HK-2 (cell line): ENCODE measurements at regions not wholly inside any gene's neighbourhood (a gene's known extent, or its start where the extent isn't known, plus 50 kb on each side); places are given as distances from the start of the nearest gene placed in this dataset.
"Not testable (repeated sequence)": the region's sequence is repeated elsewhere in the genome, so short reads cannot be mapped to it uniquely, and the experiment has no call there.

ENCODE experiments used
- DNase-seq: peaks from one replicate; pipeline ENCODE4 v3.0.0-alpha.2; 2018; ENCODE audit not compliant: unreplicated experiment

DNA sequence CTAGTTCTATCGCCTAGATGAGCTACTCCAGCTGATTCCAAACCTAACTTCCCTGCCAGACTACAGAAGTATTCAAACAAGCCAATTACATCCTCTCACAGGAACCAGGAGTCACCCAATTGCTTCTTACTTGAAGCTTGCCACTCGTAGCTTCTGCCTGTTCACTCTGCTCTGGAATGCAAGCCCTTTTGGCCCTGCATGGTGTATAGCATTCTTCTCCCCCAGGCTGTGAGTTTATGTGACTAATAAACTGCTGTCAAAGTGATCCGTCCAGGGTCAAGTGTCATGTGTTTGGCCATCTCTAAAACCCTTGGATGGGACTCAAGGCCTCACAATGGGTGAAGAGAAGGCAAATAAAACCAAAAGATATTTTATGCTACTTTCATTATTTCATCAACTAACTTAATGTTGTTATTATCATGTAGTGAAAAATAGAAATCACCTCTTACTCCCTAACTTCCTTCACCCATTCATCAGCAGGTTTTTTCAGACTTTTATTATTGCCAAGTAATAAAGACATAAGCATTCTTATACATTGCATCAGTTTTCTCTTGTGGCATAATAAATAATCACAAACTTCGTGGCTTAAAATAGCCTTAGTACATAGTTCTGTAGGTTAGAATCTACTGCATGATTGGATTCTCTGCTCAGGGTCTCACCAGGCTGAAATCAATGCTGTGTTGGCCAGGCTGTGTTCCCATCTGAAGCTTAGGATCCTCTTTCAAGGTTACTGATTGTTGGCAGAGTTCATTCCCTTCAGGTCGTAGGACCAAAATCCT lies 1981.7 kb upstream of the FLRT2 start:
- DNase-seq: no peak

DNA sequence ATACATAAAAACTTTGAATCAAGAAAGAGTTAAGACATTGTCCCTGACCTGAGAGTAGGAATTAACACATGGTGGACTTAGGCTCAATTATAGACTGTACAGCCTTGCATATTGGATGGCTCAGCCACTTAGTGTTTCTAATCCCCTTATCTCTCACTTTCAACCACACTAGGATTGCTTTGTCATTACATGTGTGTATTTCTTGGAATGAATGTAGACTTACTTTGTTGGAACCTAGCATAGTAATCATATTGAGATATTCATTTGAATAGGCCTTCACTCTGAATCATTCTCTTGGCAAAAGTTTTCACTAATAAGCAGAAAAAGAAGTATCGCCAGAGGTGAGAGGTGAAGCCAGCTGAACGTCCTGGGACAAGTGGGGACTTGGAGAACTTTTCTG lies 1973.9 kb upstream of the FLRT2 start:
- no peak for DNase-seq

- DNase-seq: no peak
Measured at GRCh38 chr14:83556746-83557453, 1973.0 kb upstream of the FLRT2 start.

- no peak for DNase-seq
Measured at GRCh38 chr14:83558946-83559345, 1971.0 kb upstream of the FLRT2 start.

- no peak for DNase-seq
Measured at GRCh38 chr14:83559721-83560120, 1970.2 kb upstream of the FLRT2 start.

GRCh38 chr14:83561261-83561660 lies 1968.7 kb upstream of the FLRT2 start:
- no peak for DNase-seq

DNA sequence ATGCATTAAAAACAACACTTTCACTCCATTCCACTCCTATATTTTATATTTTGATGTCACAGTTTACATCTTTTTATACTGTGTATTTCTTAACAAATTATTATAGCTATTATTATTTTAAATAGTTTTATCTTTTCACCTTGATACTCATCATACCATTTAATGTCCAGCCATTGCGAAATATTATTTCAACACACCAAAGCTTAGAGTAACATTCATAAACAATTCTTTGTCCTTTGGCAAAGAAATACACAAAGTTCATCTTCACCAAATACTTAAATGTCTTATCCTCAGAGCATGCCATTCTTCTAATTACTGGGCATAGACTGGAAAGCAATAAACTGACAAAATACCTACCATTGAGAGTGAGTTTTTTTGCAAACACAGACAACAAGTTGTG lies 1963.4 kb upstream of the FLRT2 start:
- DNase-seq: no peak

DNA sequence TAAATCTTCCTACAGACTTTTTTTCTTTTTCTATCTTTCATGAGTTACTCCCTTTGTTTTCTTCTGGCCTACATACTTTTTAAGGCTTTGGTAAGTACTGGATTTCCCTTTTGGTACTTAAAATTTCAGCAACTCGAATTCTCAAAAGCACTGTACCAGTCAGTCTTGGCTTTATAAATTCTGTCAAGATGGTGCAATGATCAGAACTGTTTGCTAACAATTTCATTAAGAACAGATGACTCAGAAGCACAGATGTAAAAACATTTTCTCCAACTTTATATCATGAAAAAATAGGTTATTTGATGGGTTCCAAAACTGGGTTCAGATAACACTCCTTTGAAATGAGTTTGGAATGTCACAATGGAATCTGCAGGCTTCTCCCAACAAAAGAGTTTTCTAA lies 1961.8 kb upstream of the FLRT2 start:
- DNase-seq: no peak

DNA sequence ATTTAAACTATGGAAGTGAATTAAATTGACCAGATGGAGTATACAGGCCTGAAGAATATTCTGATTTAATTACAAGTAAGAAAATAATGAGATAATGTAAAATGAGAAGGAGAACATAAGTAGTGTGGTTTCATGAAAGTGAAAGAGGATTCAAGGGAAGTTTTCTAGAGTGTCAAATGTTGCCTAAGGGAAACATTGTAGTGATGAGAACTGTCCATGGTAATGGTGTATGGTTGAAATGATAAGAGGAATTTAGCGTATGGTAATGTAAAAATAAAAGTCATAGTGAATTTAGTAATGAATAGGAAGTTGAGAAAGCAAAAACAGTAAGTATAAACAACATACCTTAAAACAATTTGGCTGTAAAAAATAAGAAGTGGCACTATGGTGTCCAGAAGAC lies 1954.6 kb upstream of the FLRT2 start:
- DNase-seq: no peak

- DNase-seq: no peak
Measured at GRCh38 chr14:83583201-83583600, 1946.7 kb upstream of the FLRT2 start.

DNA sequence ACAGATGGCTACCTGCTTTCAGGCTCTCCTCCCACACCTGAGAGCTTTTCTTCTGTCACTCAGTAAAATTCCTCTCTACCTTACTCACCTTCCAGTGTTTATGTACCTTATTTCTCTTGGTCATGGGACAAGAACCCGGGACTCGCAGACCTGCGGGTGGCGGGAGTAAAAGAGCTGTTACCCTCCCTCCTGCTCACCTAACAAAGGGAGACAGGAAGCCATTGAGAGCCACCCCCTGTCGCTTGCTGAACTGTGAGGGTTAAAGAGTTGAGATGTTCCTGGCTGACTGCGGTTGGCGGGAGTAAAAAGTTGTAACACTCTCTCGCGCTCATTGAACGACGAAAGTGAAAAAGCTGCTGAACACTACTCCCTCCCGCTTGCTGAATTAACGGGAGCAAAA lies 1935.1 kb upstream of the FLRT2 start:
- no peak for DNase-seq

DNA sequence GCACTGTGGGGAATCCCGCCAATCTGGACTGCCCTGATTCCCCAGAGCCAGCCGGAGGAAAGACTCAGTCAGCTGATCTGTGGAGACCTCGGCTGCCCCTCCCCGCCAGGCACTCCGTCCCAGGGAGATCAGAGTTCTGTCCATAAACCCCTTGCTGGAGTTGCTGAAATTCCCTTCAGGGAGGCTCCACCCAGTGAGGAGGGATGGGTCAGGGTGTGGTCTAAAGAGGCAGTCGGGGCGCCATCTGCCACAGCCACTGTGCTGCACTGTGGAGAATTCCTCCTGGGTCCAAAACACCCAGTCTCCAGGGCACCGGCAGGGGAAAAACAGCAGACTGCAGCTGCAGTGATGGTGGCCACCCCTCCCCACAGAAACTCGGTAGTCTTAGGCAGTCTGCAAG lies 1922.3 kb upstream of the FLRT2 start:
- no peak for DNase-seq

DNA sequence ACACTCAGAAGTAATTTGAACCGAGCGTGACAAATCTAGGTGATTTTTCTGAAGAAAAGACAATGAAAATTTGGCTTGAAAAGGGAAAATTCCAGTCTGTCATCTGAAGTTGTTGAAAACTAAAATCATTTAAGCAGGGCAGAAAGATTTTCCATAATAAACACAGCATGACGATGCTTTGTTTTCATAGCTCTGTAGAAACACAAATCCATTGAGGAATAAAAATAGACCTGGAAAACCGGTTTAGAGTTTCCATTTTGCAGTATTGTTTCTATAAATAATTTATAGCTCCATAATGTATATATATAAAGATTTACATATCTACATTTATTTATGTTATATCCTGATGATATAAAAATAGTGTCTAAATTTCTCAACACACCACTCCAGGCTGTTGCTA lies 1918.5 kb upstream of the FLRT2 start:
- DNase-seq: no peak

- no peak for DNase-seq
Measured at GRCh38 chr14:83611906-83612390, 1918.0 kb upstream of the FLRT2 start.

DNA sequence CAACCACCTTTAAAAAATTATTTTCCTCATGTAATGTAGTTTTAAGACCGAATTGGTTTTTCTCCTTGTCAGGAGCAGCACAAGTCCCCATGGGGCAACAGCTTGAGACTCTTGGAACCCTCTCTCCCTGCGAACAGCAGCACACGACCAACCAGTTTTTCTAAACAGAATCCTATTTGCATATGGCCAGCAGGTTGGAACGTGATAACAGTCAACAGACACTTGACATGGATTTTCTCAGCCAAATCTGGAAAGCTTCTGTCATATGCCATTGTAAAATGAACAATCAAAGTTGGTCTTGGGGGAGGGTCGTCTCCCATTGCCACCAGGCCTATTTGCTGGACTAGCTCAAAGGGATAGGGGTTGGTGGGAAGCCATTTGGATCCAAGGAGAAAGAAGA lies 1915.0 kb upstream of the FLRT2 start:
- no peak for DNase-seq

DNA sequence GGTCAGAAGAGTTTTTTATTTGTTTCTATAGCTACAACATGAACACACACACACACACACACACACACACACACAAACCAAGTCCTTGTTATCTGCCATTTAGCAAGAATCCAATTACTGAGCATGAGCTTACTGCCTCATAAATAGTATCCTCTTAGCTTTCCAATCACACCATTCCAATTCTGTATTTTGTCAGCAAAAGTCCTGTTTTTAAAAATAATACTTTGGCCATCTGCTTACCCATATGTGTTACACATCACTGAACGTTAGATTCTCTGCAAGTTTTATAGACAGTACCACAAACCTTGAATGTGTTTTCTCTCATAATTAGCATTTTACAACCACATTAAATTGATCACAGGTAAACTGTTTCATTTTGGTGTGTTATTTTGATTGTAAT lies 1905.4 kb upstream of the FLRT2 start:
- no peak for DNase-seq

DNA sequence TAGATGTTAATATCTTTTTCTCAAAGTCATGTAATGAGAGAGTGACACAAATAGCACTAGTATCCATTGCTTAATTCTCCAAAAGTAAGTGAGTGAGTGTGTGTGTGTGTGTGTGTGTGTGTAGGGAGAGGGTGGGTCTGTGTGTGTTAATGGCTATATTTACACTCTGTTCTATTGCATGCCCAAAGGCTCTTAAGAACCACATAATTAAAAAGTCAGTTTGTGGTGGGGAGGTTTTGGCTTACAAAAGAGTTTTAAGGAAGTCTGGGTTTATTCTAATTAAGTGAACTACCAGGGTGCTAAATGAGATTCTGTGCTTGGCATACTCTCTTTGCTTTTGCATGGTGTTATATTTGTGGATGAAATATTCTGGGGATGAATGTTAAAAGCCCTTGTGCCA lies 1897.6 kb upstream of the FLRT2 start:
- DNase-seq: no peak

GRCh38 chr14:83638748-83639504 lies 1891.0 kb upstream of the FLRT2 start:
- DNase-seq: no peak

DNA sequence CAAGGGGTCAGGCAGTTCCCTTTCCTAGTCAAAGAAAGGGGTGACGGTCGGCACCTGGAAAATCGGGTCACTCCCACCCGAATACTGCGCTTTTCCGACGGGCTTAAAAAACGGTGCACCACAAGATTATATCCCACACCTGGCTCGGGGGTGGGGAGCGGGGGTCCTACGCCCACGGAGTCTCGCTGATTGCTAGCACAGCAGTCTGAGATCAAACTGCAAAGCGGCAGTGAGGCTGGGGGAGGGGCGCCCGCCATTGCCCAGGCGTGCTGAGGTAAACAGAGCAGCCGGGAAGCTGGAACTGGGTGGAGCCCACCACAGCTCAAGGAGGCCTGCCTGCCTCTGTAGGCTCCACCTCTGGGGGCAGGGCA lies 1890.5 kb upstream of the FLRT2 start:
- DNase-seq: not testable (repeated sequence)

DNA sequence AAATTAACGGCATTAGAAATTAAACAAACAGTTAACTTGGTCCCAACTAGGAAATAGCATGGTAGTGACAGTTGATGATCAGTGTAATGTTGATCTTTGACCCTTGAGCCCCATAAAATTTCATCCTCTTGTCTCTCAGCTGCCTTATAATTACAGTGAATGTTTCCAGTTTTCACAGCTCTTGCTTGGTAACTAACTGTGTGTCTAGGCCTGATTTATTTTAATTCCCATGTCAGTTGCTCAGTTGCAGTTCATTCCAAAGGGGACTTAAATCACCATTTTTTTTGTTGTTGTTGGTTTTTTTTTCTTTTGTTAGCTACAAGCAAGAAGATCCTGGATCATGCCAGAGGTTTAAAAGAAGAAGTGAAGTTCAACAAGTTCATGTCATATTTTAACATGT lies 1883.7 kb upstream of the FLRT2 start:
- no peak for DNase-seq

DNA sequence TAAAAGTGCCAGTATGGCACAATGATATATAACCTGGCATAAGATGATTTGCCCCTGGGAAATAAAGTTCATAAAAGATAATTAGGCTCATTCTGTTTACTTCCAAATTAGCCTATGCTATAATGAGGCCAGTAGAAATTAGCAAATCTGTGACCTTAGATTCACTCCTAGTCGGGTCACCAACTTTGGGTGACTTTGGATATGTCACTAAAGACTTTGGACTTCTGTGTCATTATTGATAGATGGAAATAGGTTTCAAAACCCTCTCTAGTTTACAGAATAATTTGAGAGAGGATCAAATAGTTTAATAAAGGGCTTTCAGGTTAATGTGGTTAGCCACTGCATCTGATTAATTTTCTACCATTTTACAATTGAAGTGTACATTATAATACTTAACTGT lies 1869.3 kb upstream of the FLRT2 start:
- DNase-seq: no peak

DNA sequence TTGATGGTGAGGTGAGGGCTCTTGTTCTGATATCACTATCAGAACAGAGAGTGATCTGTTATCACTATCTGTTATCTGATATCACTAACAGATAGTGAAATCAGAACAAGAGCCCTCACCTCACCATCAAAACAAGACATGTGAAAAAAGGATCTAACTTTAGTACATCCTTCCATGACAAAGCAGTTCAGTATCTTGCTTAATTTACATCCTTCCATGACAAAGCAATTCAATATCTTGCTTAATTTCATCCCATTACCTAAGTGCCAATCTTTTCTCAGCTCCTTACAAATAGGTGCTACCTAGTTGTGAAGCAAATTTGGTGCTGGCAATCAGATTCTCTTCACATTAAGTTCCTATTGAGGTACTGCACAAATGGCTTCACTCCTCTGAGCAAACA lies 1865.6 kb upstream of the FLRT2 start:
- no peak for DNase-seq

DNA sequence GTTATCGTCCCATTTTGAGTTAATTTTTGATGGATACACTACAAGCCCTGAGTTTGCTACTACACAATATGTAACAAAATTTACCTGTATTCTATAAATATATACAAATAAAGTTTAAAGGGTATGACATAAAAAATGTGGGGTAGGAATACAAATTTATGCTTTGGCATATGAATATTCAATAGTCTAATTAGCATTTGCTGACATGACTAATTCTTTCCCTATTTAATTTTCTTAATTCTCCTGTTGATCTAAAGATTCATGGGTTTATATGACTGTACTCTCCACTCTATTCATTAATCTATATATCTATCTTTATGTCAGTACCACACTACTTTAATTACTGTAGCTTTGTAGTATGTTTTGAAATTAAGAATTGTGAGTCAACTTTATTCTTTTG lies 1840.7 kb upstream of the FLRT2 start:
- no peak for DNase-seq
